ENCODE measurements at regions not wholly inside any gene's neighbourhood (a gene's known extent, or its start where the extent isn't known, plus 50 kb on each side); places are given as distances from the start of the nearest gene placed in this dataset.
"Not testable (repeated sequence)": the region's sequence is repeated elsewhere in the genome, so short reads cannot be mapped to it uniquely, and the experiment has no call there.

DNA sequence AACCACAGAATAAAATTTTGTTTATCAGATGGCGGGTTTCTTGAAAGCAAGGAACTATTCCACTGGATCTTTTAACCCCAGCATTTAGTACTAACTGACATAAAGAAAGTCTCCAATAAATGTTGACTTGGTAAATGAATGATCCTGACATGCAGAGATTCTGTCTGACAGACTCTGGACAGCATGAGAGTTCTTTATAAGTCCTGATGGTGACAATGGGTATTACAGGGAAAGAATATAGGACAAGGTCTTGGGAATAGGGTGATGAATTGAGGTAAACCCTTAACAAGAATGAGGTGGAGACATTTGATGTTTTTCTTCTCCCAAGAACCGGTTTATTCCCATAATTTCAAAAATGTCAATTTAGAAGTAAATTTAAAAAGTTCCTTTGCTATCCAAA, 453.9 kb downstream of the TUSC1 start:
- Histone ChIP-seq H3K9me3 (ENCODE audit: control insufficient read depth, low read length) (no peaks in the 10 kb centered on the region), H3K27ac (ENCODE audit: low read depth, low read length, severe bottlenecking) (no peak overlapping the region), H3K36me3 (ENCODE audit: control insufficient read depth, insufficient read depth, low read length) (no peaks in the 10 kb centered on the region), H3K4me3 (ENCODE audit: extremely low read depth, insufficient read depth, low read length, poor library complexity, severe bottlenecking) (no peak overlapping the region), H3K4me1 (ENCODE audit: control insufficient read depth, insufficient read depth, low read length, poor library complexity, severe bottlenecking) (no peaks in the 10 kb centered on the region)
- no CpG with 5 or more reads among the region's 2 CpGs for WGBS, 2 experiments (ENCODE audit: insufficient coverage in 2 of 2)

DNA sequence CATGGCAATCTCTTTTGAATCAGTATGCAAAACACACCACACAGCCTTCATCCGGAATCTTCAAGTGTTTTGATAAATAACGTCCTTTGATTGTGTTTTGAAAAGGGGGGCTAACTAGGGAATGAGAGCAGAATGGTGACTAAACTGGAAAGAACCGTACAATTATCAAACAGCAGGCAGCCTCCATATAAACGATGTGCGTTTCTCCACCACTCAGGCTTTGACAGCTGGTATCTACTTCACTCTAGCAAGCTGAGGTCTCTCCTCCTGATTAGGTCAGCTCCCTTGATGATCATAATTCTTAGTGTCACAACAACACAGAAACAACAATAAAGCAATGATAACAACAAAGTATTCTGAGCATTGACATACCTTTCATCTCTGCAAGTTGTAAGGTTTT, 465.9 kb downstream of the TUSC1 start:
- 81 to 96% methylated on average over 3 to 4 of the region's 5 CpGs for WGBS, 2 experiments (ENCODE audit: insufficient coverage in 2 of 2)

DNA sequence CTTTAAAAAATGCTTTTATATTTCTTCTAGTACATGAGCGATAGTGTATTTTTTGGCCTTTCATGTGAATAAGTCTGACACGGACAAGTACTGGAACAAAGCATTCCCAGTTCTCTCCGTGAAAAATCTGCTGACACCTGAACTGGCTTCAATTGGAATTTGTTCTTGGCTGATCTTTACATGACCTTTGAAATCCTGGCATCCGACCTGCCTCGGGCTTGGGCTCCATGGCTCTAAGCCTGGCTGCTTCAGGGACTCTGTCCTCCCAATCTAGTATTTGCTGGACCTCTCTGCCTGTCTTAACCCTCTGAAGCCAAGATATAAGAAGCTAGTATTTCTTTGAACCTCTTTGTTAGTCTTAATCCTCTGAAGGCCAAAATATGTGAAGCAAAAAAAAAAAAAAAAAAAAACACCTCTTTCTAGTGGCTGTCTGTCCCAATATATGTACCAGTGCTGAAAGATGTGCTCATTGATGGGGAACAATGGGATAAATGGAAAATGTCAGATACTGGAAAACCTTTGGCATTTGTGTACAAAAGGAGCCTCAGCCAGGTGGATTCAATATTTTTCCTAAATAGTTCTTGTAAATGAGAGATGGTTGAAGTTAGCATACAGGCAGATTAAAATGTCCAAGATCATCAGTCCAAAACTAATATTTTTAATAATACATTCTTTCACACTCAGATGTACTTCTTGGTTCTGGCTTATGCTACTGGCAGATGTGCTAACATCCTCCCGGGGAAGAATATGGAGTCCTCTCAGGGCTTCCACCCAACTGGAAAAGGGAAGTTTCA, 470.6 kb downstream of the TUSC1 start:
- H3K27ac ChIP-seq (ENCODE audit: low read depth, low read length, severe bottlenecking): no peak overlapping the region
- WGBS, 2 experiments (ENCODE audit: insufficient coverage in 2 of 2): 83 to 95% methylated on average over 4 to 6 of the region's 6 CpGs

More for the DNA sequence above, 465.9 kb downstream of the TUSC1 start:
- Histone ChIP-seq H3K27ac (ENCODE audit: low read depth, low read length, severe bottlenecking) (no peak overlapping the region), H3K36me3 (ENCODE audit: control insufficient read depth, insufficient read depth, low read length) (no peaks in the 10 kb centered on the region), H3K4me3 (ENCODE audit: extremely low read depth, insufficient read depth, low read length, poor library complexity, severe bottlenecking) (no peak overlapping the region), H3K9me3 (ENCODE audit: control insufficient read depth, low read length) (no peaks in the 10 kb centered on the region), H3K4me1 (ENCODE audit: control insufficient read depth, insufficient read depth, low read length, poor library complexity, severe bottlenecking) (no peaks in the 10 kb centered on the region)

DNA sequence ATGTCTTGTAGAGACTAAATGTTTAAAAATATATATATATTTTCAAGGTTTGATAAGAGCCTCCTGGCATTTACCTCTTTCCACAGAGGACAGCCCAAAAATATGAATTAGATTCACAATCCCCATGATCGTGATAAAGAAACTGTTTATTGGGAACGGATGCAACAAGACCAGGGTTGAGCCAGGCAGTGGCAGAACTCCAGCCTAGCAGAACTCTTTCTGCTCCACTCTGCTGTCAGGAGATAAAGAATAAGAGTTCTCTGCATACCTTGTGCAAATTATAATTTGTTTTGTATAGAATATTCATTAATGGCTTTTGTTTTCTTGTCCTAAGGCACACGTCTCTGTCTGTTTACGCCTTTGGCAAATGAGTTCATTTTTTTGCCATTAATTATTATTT, 472.2 kb downstream of the TUSC1 start:
- Histone ChIP-seq H3K36me3 (ENCODE audit: control insufficient read depth, insufficient read depth, low read length) (no peaks in the 10 kb centered on the region), H3K27ac (ENCODE audit: low read depth, low read length, severe bottlenecking) (no peak overlapping the region), H3K9me3 (ENCODE audit: control insufficient read depth, low read length) (no peaks in the 10 kb centered on the region), H3K4me1 (ENCODE audit: control insufficient read depth, insufficient read depth, low read length, poor library complexity, severe bottlenecking) (no peaks in the 10 kb centered on the region), H3K4me3 (ENCODE audit: extremely low read depth, insufficient read depth, low read length, poor library complexity, severe bottlenecking) (no peak overlapping the region)
- WGBS, 2 experiments (ENCODE audit: insufficient coverage in 2 of 2): 80% methylated on average over 1 of the region's 4 CpGs; no CpG with 5 or more reads in 1 of the 2 experiments

More for the DNA sequence above, 470.6 kb downstream of the TUSC1 start:
- no peaks in the 10 kb centered on the region for H3K4me1 ChIP-seq (ENCODE audit: control insufficient read depth, insufficient read depth, low read length, poor library complexity, severe bottlenecking)
- H3K9me3 ChIP-seq (ENCODE audit: control insufficient read depth, low read length): no peaks in the 10 kb centered on the region
- no peak overlapping the region for H3K4me3 ChIP-seq (ENCODE audit: extremely low read depth, insufficient read depth, low read length, poor library complexity, severe bottlenecking)
- no peaks in the 10 kb centered on the region for H3K36me3 ChIP-seq (ENCODE audit: control insufficient read depth, insufficient read depth, low read length)

DNA sequence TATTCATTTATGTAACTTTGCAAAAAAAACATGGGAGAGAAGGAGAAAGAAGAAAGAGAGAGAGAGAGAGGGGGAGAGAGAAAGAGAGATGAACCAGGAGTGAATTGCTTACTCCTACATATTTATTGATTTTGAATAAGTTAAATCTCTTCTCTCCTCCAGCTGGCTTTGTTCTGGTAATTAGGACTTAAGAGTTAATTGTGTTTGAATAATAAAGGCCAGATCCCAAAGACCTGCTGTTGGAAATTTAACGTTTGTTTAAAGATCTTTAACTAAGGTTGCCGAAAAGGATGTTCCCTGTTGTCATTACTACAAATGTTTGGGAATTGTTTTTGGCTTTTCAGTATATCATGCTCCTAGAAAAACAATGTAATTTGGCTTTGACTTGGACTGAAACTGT, 473.0 kb downstream of the TUSC1 start:
- Histone ChIP-seq H3K9me3 (ENCODE audit: control insufficient read depth, low read length) (no peaks in the 10 kb centered on the region), H3K4me1 (ENCODE audit: control insufficient read depth, insufficient read depth, low read length, poor library complexity, severe bottlenecking) (no peaks in the 10 kb centered on the region), H3K36me3 (ENCODE audit: control insufficient read depth, insufficient read depth, low read length) (no peaks in the 10 kb centered on the region), H3K27ac (ENCODE audit: low read depth, low read length, severe bottlenecking) (no peak overlapping the region), H3K4me3 (ENCODE audit: extremely low read depth, insufficient read depth, low read length, poor library complexity, severe bottlenecking) (no peak overlapping the region)
- WGBS, 2 experiments (ENCODE audit: insufficient coverage in 2 of 2): 0% methylated on average over 1 of the region's 2 CpGs

DNA sequence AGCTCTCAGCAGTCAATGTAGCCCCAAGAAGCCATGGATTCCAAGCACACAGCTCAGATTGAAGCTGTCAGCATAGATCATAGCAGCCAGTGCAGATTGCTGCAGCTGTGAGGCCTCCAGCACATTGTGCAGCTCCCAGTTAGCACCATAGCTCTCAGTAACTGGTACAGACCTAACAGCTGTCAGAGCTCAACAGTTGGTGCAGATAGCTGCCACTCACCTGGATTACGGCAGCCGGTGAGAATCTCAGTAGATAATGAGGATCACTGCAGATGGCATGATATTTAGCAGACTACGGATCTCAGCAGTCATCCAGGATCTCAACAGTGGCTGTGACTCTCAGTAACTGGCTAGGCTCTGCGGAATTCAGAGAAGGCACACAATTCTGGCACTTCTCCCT, 500.4 kb downstream of the TUSC1 start:
- Histone ChIP-seq H3K36me3 (ENCODE audit: control insufficient read depth, insufficient read depth, low read length) (no peaks in the 10 kb centered on the region), H3K9me3 (ENCODE audit: control insufficient read depth, low read length) (peaks cover 4% of the 10 kb centered on the region), H3K27ac (ENCODE audit: low read depth, low read length, severe bottlenecking) (no peak overlapping the region), H3K4me1 (ENCODE audit: control insufficient read depth, insufficient read depth, low read length, poor library complexity, severe bottlenecking) (no peaks in the 10 kb centered on the region), H3K4me3 (ENCODE audit: extremely low read depth, insufficient read depth, low read length, poor library complexity, severe bottlenecking) (no peak overlapping the region)
- WGBS, 2 experiments (ENCODE audit: insufficient coverage in 2 of 2): 80 to 100% methylated on average over 3 to 4 of the region's 4 CpGs

DNA sequence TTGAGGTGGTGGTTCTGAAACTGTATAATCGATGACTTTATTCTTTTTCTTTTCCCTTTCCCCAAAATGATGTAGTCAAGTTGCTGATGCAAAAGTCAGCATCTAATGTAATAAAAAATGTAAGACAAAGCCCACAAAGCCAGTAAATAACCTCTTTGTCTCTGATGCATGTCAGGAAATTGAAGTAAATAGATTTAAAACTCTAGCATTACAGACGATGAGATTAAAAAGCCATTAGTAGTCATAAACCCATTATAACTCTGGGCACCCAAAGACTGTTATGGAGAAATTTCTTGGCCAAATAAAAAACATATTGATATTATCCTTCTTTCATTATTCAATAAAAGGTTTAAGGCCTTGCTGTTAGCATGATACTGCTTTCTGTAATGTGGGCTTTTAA, 548.7 kb downstream of the TUSC1 start:
- WGBS, 2 experiments (ENCODE audit: insufficient coverage in 2 of 2): no CpG with 5 or more reads among the region's 2 CpGs
- Histone ChIP-seq H3K4me1 (ENCODE audit: control insufficient read depth, insufficient read depth, low read length, poor library complexity, severe bottlenecking) (no peaks in the 10 kb centered on the region), H3K36me3 (ENCODE audit: control insufficient read depth, insufficient read depth, low read length) (no peaks in the 10 kb centered on the region), H3K9me3 (ENCODE audit: control insufficient read depth, low read length) (no peaks in the 10 kb centered on the region), H3K4me3 (ENCODE audit: extremely low read depth, insufficient read depth, low read length, poor library complexity, severe bottlenecking) (no peak overlapping the region), H3K27ac (ENCODE audit: low read depth, low read length, severe bottlenecking) (no peak overlapping the region)

DNA sequence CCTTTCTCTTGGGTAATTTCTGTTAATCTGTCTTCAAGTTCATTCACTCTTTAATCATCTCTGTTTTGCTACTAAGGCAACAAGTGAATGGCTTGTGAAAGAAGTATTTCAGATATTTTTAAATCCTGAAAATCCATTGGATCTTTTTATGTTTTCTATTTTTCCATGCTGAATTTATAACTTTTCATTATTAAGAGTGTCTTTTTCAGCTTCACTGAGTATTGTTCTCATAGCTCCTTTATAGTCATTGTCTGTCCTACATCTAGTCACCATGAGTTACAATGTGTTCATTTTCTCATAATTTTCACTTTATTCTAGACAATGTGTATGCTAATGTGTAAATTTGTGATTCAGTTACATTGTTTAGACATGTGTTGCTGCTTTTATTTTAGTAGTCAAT, 556.4 kb downstream of the TUSC1 start:
- no peaks in the 10 kb centered on the region for H3K4me1 ChIP-seq (ENCODE audit: control insufficient read depth, insufficient read depth, low read length, poor library complexity, severe bottlenecking)

DNA sequence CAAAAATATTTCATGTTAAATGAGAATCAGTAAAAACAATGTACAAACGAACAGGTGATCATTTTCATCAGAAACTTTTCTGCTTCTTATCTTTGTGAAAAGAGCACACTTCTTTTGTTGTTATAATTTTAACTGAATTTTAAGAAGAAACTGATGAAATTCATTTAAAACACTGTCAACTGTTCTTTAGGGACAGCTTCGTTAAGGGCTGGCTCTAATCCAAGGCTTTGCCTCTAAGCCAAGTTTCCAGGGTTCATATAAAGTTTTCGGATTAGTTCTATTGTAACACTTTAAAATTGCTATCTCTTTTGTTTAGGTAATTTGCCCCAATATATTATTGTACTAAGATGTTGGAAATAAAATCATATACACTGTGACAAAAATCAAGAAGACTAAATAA, 559.2 kb downstream of the TUSC1 start:
- H3K36me3 ChIP-seq (ENCODE audit: control insufficient read depth, insufficient read depth, low read length): no peaks in the 10 kb centered on the region
- WGBS, 2 experiments (ENCODE audit: insufficient coverage in 2 of 2): 100% methylated on average over 1 of the region's 3 CpGs; no CpG with 5 or more reads in 1 of the 2 experiments
- H3K27ac ChIP-seq (ENCODE audit: low read depth, low read length, severe bottlenecking): no peak overlapping the region
- H3K9me3 ChIP-seq (ENCODE audit: control insufficient read depth, low read length): no peaks in the 10 kb centered on the region
- no peak overlapping the region for H3K4me3 ChIP-seq (ENCODE audit: extremely low read depth, insufficient read depth, low read length, poor library complexity, severe bottlenecking)
- H3K4me1 ChIP-seq (ENCODE audit: control insufficient read depth, insufficient read depth, low read length, poor library complexity, severe bottlenecking): no peaks in the 10 kb centered on the region

More for the DNA sequence above, 556.4 kb downstream of the TUSC1 start:
- H3K27ac ChIP-seq (ENCODE audit: low read depth, low read length, severe bottlenecking): no peak overlapping the region
- no peaks in the 10 kb centered on the region for H3K36me3 ChIP-seq (ENCODE audit: control insufficient read depth, insufficient read depth, low read length)
- H3K4me3 ChIP-seq (ENCODE audit: extremely low read depth, insufficient read depth, low read length, poor library complexity, severe bottlenecking): no peak overlapping the region
- no peaks in the 10 kb centered on the region for H3K9me3 ChIP-seq (ENCODE audit: control insufficient read depth, low read length)

DNA sequence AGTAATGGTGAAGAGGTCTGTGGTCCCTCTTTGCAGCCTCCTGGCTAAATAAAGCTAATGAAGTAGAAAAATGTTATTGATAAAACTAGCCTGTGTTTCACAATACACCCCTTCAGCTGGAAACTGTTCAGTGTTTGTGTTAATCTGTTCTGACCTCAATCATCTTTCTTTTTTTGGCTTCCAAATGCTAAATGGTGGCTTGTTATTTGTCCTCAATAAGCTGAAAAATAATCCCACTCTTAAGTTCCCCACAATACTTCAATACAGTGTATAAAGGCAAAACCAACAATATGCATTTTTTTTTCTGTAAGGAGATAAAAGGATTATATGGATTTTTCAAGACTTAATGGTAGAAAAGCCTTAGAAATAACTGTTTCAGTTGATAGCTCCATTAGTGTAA, 560.5 kb downstream of the TUSC1 start:
- Histone ChIP-seq H3K4me3 (ENCODE audit: extremely low read depth, insufficient read depth, low read length, poor library complexity, severe bottlenecking) (no peak overlapping the region), H3K4me1 (ENCODE audit: control insufficient read depth, insufficient read depth, low read length, poor library complexity, severe bottlenecking) (no peaks in the 10 kb centered on the region), H3K36me3 (ENCODE audit: control insufficient read depth, insufficient read depth, low read length) (no peaks in the 10 kb centered on the region), H3K9me3 (ENCODE audit: control insufficient read depth, low read length) (no peaks in the 10 kb centered on the region), H3K27ac (ENCODE audit: low read depth, low read length, severe bottlenecking) (no peak overlapping the region)

DNA sequence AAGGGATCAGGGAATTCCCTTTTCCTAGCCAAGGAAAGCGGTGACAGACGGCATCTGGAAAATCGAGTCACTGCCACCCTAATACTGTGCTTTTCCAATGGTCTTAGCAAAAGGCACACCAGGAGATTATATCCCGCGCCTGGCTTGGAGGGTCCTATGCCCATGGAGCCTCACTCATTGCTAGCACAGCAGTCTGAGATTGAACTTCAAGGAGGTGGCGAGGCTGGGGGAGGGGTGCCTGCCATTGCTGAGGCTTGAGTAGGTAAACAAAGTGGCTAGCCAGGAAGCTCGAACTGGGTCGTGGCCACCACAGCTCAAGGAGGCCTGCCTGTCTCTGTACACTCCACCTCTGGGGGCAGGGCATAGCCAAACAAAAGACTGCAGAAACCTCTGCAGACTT, 556.5 kb upstream of the IZUMO3 start:
- not testable (repeated sequence) for H3K27ac ChIP-seq (ENCODE audit: low read depth, low read length, severe bottlenecking); H3K4me3 ChIP-seq (ENCODE audit: extremely low read depth, insufficient read depth, low read length, poor library complexity, severe bottlenecking); H3K36me3 ChIP-seq (ENCODE audit: control insufficient read depth, insufficient read depth, low read length); H3K4me1 ChIP-seq (ENCODE audit: control insufficient read depth, insufficient read depth, low read length, poor library complexity, severe bottlenecking); H3K9me3 ChIP-seq (ENCODE audit: control insufficient read depth, low read length)
- WGBS, 2 experiments (ENCODE audit: insufficient coverage in 2 of 2): 93 to 95% methylated on average over 7 to 8 of the region's 8 CpGs
